Erythroblast (primary cell): ENCODE measurements at regions not wholly inside any gene's neighbourhood (a gene's known extent, or its start where the extent isn't known, plus 50 kb on each side); places are given as distances from the start of the nearest gene placed in this dataset.
A peak's percentile ranks its signal among the peaks of the same experiment; 100 is the strongest.

Experiments
- DNase-seq, 2 experiments: peaks; one replicate each; lab custom pipeline; 2025; lab: John Stamatoyannopoulos, UW
- GATA1 ChIP-seq: IDR thresholded peaks from 2 replicates; pipeline ENCODE4 v1.6.1; 2011; ENCODE audit warnings: low read depth, mild to moderate bottlenecking, control low read depth, low read length, moderate library complexity
- POLR2A ChIP-seq: IDR thresholded peaks from 2 replicates; pipeline ENCODE4 v1.6.1; 2011; ENCODE audit warnings: mild to moderate bottlenecking, low read length

GRCh38 chr17:77887464-77888241, 70.8 kb upstream of the TNRC6C start:
- peak; percentile 24 to 44 for DNase-seq
- TF ChIP-seq GATA1 (no peak), POLR2A (no peak)

- TF ChIP-seq POLR2A = no peak
- no peak for TF ChIP-seq GATA1
- no peak for DNase-seq
Observed at GRCh38 chr17:77888242-77889134, 70.0 kb upstream of the TNRC6C start.

DNA sequence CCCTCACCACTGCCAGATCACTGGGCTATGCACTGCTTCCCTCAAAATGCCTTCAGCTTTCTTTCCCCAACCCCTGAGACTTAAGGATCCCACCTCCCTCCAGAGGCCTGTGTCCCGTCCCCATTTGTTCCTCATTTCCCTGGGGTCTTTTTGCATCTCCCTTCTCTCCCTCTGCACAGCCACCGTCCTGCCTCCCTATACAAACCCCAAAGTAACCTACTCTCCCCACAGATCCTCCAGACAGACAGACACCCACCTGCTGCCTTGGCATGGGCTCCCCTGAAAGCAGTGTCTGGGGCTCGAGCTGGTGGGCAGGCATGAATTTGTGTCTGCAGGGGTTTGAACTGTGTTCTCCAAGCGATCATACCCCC, 69.4 kb upstream of the TNRC6C start:
- TF ChIP-seq POLR2A (no peak), GATA1 (no peak)
- DNase-seq = no peak

GRCh38 chr17:77889866-77890760, 68.4 kb upstream of the TNRC6C start:
- no peak for DNase-seq
- TF ChIP-seq GATA1 (no peak), POLR2A (no peak)

- DNase-seq = no peak
- TF ChIP-seq POLR2A (no peak), GATA1 (no peak)
Observed at GRCh38 chr17:77890771-77891170, 67.7 kb upstream of the TNRC6C start.

DNA sequence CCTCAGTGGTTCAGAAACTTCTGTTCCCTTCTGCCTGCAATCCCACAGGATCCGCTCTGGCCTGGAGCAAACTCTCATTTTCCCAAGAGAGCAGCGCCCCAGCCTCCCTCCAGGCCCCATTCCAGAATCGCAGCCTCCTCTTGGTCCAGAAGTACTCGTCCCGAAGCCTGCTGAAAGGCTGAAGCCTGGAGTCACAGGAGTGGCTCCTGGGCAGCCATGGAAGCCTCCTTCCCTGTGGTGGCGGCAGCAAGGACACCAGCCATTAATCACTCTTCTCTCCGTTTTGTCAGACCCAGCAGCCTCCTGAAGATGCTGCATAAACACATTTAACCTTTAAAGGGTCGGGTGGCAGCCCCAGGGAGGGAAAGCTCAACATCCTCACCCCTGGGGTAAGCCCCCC, 66.9 kb upstream of the TNRC6C start:
- DNase-seq = no peak
- TF ChIP-seq POLR2A (no peak), GATA1 (no peak)

GRCh38 chr17:77892031-77892430, 66.5 kb upstream of the TNRC6C start:
- no peak for TF ChIP-seq POLR2A
- TF ChIP-seq GATA1 = no peak
- no peak for DNase-seq

DNA sequence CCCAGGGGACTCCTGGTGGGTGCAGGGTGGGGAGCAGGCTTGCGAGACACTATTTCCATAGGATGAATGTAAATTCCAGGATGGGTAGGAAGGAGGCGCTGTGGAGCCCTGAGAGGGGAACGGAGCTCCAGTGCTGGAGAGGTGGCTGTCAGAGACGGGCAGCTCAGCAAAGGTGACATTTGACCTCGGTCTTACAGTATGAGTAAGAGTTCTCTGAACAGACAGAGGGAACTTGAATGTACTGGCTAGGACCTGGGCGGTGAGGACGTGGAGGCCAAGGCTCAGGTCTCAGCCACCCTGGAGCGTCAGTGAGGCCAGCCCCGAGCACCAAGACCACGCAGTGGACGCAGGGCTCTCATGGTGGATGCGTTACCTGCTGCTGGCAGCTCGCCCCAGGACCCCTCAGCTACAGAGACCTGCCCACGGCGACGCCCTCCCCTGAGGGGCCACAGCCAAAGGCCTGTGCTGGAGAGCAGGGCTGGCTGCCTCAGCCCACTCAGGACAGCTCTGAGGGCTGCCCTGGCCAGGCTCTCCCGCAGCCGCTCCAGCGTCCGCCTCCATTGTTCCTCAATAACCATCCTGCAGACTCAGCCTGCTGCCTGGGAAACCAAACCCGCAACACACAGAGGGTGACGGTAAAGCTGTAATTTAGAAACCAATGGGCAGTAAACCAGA, 65.9 kb upstream of the TNRC6C start:
- TF ChIP-seq POLR2A (no peak), GATA1 (no peak)
- DNase-seq = peak; percentile 48 to 66

GRCh38 chr17:77893144-77894044, 65.1 kb upstream of the TNRC6C start:
- TF ChIP-seq GATA1 = no peak
- TF ChIP-seq POLR2A = no peak

GRCh38 chr17:77894126-77894956, 64.2 kb upstream of the TNRC6C start:
- DNase-seq = no peak
- TF ChIP-seq POLR2A (no peak), GATA1 (no peak)

More at GRCh38 chr17:77893144-77894044, 65.1 kb upstream of the TNRC6C start:
- no peak for DNase-seq

DNA sequence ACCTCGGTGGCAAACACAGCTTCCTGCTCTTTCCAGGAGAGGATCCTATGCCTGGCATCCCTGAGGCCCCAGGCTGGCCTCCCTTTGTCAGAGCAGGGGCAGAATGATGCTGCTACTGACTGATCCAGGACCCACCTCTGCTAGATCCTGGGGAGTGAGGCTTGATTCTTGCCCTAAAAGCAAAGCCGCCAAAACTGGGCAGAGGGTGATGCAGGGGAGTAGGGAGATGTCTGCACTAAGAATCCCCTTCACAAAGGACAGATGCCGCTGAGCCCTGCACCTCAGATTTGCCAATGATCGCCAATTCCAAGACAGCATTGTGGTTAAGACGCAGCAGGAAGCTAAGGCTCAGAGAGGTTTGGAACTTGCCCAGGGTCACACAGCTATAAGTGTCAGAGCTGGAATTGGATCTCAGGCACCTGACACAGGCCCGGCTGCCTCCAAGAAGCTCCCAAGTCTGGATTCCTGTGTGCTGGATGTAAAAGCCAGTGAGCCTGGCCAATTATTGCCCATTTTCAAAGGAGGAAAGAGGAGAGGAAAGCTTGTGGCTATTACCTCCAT, 60.7 kb upstream of the TNRC6C start:
- TF ChIP-seq POLR2A (no peak), GATA1 (no peak)
- DNase-seq = no peak
